A673 (cell line): ENCODE measurements at regions not wholly inside any gene's neighbourhood (a gene's known extent, or its start where the extent isn't known, plus 50 kb on each side); places are given as distances from the start of the nearest gene placed in this dataset.

ENCODE experiments used
- CTCF ChIP-seq: fragments of 300-800, 200-600 bp; sonication (generic); conservative IDR thresholded peaks from 2 replicates; pipeline ENCODE4 v1.5.1; 2017; ENCODE audit warnings: low read depth, mild to moderate bottlenecking, antibody characterized with exemption, low read length, moderate library complexity, mixed read lengths
- EZH2 ChIP-seq: fragments of 200-600 bp; sonication (generic); IDR thresholded peaks from 2 replicates; pipeline ENCODE4 v1.6.1; 2017; ENCODE audit warnings: borderline replicate concordance, low read depth, mild to moderate bottlenecking, mixed read lengths, antibody characterized with exemption, low read length; ENCODE audit not compliant: poor library complexity, severe bottlenecking

- no peak for TF ChIP-seq CTCF
- TF ChIP-seq EZH2: no peak
These were observed 377.7 kb upstream of the MAOA start for GRCh38 chrX:43278440-43278839.
